ENCODE measurements at regions not wholly inside any gene's neighbourhood (a gene's known extent, or its start where the extent isn't known, plus 50 kb on each side); places are given as distances from the start of the nearest gene placed in this dataset.
"Not testable (repeated sequence)": the region's sequence is repeated elsewhere in the genome, so short reads cannot be mapped to it uniquely, and the experiment has no call there.

DNA sequence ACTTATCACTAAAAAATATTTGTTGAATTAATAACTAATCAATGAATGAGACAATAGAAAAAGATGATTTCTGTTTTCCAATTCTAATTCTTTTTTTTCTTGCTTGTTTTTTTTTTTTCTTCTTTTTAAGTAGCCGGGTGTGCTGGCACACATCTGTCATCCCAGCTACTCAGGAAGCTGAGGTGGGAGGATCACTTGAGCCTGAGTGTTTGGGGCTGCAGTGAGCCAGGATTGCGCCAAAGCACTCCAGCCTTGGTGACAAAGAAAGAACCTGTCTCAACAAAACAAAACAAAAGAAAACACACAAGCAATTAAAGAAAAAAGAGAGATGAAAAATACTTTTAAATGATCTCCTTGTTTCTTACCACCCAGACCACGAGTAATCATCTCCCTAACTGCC lies 1109.3 kb downstream of the REEP3 start:
- no peak overlapping the region for H3K27ac ChIP-seq (ENCODE audit: low read depth, low read length)
- H3K9ac ChIP-seq (ENCODE audit: low read depth, low read length) = no peak overlapping the region
- no peak overlapping the region for H3K4me3 ChIP-seq (ENCODE audit: low read depth, low read length)
- H3K9me3 ChIP-seq (ENCODE audit: control insufficient read depth, insufficient read depth, low read length) = no peaks in the 10 kb centered on the region
- no peaks in the 10 kb centered on the region for H3K4me1 ChIP-seq (ENCODE audit: control insufficient read depth, insufficient read depth, low read length)
- no peaks in the 10 kb centered on the region for H3K27me3 ChIP-seq (ENCODE audit: control insufficient read depth, insufficient read depth, low read length)
- no peaks in the 10 kb centered on the region for H3K36me3 ChIP-seq (ENCODE audit: control insufficient read depth, insufficient read depth, low read length)

DNA sequence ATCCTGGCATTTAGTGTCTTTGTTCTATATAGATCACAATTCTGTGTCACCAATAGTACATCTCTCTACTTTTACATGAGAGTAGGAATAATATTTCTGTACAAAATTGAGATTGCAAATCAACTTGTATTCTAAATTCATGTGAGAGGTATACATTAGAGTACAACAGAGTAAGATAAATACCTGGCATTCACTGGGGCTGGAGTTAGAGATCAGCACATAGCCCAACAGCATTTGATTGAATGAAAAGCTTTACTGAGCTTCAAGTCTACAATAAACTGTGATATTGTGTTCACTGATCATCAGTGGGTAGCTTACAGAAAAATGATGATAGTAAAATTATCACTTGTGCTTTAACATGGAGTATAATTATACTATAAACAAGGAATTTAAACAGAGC lies 1114.7 kb downstream of the REEP3 start:
- H3K4me3 ChIP-seq (ENCODE audit: low read depth, low read length) = no peak overlapping the region
- no peaks in the 10 kb centered on the region for H3K9me3 ChIP-seq (ENCODE audit: control insufficient read depth, insufficient read depth, low read length)
- no peak overlapping the region for H3K27ac ChIP-seq (ENCODE audit: low read depth, low read length)
- no peak overlapping the region for H3K9ac ChIP-seq (ENCODE audit: low read depth, low read length)
- H3K36me3 ChIP-seq (ENCODE audit: control insufficient read depth, insufficient read depth, low read length) = no peaks in the 10 kb centered on the region
- no peaks in the 10 kb centered on the region for H3K27me3 ChIP-seq (ENCODE audit: control insufficient read depth, insufficient read depth, low read length)
- H3K4me1 ChIP-seq (ENCODE audit: control insufficient read depth, insufficient read depth, low read length) = no peaks in the 10 kb centered on the region

DNA sequence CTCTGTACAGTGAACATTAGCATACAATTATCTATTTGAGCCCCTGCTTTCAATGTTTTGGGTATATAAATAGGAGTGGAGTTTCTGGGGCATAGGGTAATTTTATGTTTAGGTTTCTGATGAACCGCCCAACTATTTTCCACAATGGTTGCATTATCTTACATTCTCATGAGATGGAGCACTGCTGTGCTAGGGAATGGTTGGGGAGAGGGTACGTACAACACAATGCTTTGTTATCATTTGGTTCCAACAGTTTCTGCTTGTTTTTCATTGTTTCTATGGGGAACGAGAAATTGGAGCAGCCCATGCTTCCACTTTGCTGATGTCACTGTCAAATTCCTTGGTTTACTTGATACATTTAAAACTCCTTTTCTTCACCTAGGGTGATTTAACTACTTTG lies 1115.3 kb downstream of the REEP3 start:
- no peaks in the 10 kb centered on the region for H3K4me1 ChIP-seq (ENCODE audit: control insufficient read depth, insufficient read depth, low read length)
- H3K4me3 ChIP-seq (ENCODE audit: low read depth, low read length) = no peak overlapping the region
- no peaks in the 10 kb centered on the region for H3K9me3 ChIP-seq (ENCODE audit: control insufficient read depth, insufficient read depth, low read length)
- H3K9ac ChIP-seq (ENCODE audit: low read depth, low read length) = no peak overlapping the region
- H3K27me3 ChIP-seq (ENCODE audit: control insufficient read depth, insufficient read depth, low read length) = no peaks in the 10 kb centered on the region
- H3K27ac ChIP-seq (ENCODE audit: low read depth, low read length) = no peak overlapping the region
- no peaks in the 10 kb centered on the region for H3K36me3 ChIP-seq (ENCODE audit: control insufficient read depth, insufficient read depth, low read length)

DNA sequence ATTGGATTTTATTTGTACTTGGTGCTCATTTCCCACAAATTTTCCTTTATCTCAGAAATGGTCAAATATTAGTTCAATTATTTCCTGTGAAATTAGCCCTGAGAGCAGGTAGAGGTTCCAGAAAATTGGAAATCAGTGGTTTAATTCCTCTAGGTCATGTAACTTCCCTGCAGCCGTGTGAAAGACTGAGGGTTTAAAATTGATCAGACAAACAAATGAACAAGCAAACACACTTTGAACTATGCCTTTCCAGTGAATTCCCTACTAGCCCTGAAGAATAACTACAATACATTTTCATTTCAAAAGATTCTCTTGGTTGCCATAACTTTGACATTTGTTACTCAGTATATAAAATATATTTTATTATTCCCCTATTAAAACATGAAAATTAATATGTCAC lies 1116.7 kb downstream of the REEP3 start:
- Histone ChIP-seq H3K9me3 (ENCODE audit: control insufficient read depth, insufficient read depth, low read length) (no peaks in the 10 kb centered on the region), H3K4me3 (ENCODE audit: low read depth, low read length) (no peak overlapping the region), H3K36me3 (ENCODE audit: control insufficient read depth, insufficient read depth, low read length) (no peaks in the 10 kb centered on the region), H3K4me1 (ENCODE audit: control insufficient read depth, insufficient read depth, low read length) (no peaks in the 10 kb centered on the region), H3K27ac (ENCODE audit: low read depth, low read length) (no peak overlapping the region), H3K9ac (ENCODE audit: low read depth, low read length) (no peak overlapping the region), H3K27me3 (ENCODE audit: control insufficient read depth, insufficient read depth, low read length) (no peaks in the 10 kb centered on the region)

DNA sequence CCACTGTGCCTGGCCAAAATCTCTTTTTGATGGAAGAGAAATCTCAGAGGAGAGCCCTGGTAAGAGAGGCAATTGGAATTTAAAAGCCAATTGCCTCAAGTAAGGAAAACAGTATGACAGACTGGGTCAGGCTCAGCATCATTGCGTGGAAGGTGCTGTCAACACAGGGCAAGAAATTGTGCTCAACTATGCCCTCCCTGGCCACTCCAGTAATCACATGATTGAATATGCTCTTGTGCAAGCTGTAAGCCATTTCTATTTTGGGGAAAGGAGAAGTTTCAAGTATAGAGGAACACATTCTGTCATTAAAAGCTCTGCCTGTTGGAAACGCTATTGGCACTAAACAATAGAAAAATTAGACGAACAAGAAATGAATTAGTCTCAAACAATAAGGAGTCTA lies 1127.7 kb downstream of the REEP3 start:
- no peak overlapping the region for H3K4me3 ChIP-seq (ENCODE audit: low read depth, low read length)
- no peaks in the 10 kb centered on the region for H3K36me3 ChIP-seq (ENCODE audit: control insufficient read depth, insufficient read depth, low read length)
- no peak overlapping the region for H3K27ac ChIP-seq (ENCODE audit: low read depth, low read length)
- no peaks in the 10 kb centered on the region for H3K4me1 ChIP-seq (ENCODE audit: control insufficient read depth, insufficient read depth, low read length)
- no peak overlapping the region for H3K9ac ChIP-seq (ENCODE audit: low read depth, low read length)
- no peaks in the 10 kb centered on the region for H3K9me3 ChIP-seq (ENCODE audit: control insufficient read depth, insufficient read depth, low read length)
- H3K27me3 ChIP-seq (ENCODE audit: control insufficient read depth, insufficient read depth, low read length) = no peaks in the 10 kb centered on the region

DNA sequence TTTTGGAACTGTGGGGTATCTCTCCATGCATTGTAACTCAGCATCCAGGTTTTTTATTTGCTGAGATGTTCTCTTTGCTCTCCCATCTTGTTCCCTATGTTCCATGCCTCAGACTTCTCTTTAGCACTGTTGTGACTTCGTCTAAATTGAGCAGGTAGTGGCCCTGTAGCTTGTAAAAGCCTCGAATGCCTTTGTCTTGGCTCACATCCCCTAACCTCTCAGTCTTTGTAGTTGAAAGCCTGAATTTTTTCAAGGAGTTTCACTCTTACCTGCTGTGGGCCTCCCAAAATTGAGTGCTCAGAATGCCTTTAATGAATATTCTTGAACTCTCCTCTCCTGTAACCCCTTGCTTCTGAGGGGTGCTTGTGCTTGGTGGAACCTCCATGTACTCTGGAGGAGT lies 1137.3 kb downstream of the REEP3 start:
- no peak overlapping the region for H3K9ac ChIP-seq (ENCODE audit: low read depth, low read length)
- H3K27me3 ChIP-seq (ENCODE audit: control insufficient read depth, insufficient read depth, low read length) = no peaks in the 10 kb centered on the region
- H3K27ac ChIP-seq (ENCODE audit: low read depth, low read length) = no peak overlapping the region
- no peaks in the 10 kb centered on the region for H3K36me3 ChIP-seq (ENCODE audit: control insufficient read depth, insufficient read depth, low read length)
- no peak overlapping the region for H3K4me3 ChIP-seq (ENCODE audit: low read depth, low read length)
- H3K9me3 ChIP-seq (ENCODE audit: control insufficient read depth, insufficient read depth, low read length) = no peaks in the 10 kb centered on the region
- no peaks in the 10 kb centered on the region for H3K4me1 ChIP-seq (ENCODE audit: control insufficient read depth, insufficient read depth, low read length)

DNA sequence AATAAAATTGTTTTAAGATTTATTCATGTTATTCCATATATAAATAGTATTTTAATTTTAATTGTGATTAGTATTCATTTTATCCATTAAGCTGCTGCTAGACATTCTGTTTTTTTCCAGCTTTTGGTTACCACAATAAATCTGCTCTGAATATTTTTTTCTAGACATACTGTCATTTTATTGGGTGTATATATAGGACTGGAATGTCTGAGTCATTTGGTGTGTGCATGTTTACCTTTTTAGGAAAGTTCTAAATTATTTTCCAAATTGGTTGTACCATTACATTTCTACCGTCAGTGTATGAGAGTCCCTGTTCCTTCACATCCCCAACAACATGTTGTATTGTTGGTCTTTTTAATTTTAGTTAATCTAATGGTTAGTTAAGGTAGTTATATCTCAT lies 1138.1 kb downstream of the REEP3 start:
- Histone ChIP-seq H3K9ac (ENCODE audit: low read depth, low read length) (no peak overlapping the region), H3K4me1 (ENCODE audit: control insufficient read depth, insufficient read depth, low read length) (no peaks in the 10 kb centered on the region), H3K27ac (ENCODE audit: low read depth, low read length) (no peak overlapping the region)

DNA sequence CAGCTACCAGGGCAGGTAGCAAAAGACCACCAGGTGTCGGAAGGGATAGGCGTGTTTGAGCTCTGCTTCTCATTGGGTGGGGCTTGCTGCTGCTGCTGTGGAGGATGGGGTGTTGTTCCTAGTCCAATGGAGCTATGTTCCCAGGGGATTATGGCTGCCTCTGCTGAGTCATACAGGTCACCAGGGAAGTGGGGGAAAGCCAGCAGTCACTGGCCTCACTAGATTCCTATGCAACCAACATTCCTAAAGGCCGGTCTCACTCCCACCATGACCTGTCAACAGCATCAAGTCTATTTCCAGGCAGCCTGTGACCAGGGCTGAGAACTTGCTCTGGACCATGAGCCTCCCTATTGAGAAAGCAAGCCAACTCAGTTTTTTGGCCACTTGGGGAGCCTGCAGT lies 1160.8 kb downstream of the REEP3 start:
- no peak overlapping the region for H3K27ac ChIP-seq (ENCODE audit: low read depth, low read length)
- no peaks in the 10 kb centered on the region for H3K4me1 ChIP-seq (ENCODE audit: control insufficient read depth, insufficient read depth, low read length)
- no peaks in the 10 kb centered on the region for H3K9me3 ChIP-seq (ENCODE audit: control insufficient read depth, insufficient read depth, low read length)
- H3K4me3 ChIP-seq (ENCODE audit: low read depth, low read length) = no peak overlapping the region
- H3K36me3 ChIP-seq (ENCODE audit: control insufficient read depth, insufficient read depth, low read length) = no peaks in the 10 kb centered on the region
- H3K27me3 ChIP-seq (ENCODE audit: control insufficient read depth, insufficient read depth, low read length) = no peaks in the 10 kb centered on the region
- no peak overlapping the region for H3K9ac ChIP-seq (ENCODE audit: low read depth, low read length)

More for the DNA sequence above, 1138.1 kb downstream of the REEP3 start:
- H3K27me3 ChIP-seq (ENCODE audit: control insufficient read depth, insufficient read depth, low read length) = no peaks in the 10 kb centered on the region
- no peaks in the 10 kb centered on the region for H3K36me3 ChIP-seq (ENCODE audit: control insufficient read depth, insufficient read depth, low read length)
- no peak overlapping the region for H3K4me3 ChIP-seq (ENCODE audit: low read depth, low read length)
- no peaks in the 10 kb centered on the region for H3K9me3 ChIP-seq (ENCODE audit: control insufficient read depth, insufficient read depth, low read length)

DNA sequence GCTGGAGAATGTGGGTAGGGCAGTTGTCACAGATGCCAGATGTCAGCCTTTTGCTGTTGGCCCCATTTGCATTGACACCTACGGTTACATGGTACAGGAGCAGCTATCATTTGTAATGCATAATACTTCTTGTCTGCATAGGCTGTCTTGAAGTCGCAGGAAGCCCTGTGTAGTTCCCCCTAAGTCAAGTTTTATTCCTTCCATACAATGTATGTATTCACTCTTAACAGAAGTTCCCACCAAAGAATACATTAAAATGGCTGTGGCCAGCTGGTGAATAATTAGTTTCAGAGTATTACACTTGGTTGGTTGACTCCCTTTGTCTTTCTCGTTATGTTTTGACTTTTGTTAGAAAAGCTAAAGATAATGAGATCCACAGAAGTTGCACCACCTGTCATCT lies 1169.0 kb downstream of the REEP3 start:
- no peak overlapping the region for H3K27ac ChIP-seq (ENCODE audit: low read depth, low read length)

DNA sequence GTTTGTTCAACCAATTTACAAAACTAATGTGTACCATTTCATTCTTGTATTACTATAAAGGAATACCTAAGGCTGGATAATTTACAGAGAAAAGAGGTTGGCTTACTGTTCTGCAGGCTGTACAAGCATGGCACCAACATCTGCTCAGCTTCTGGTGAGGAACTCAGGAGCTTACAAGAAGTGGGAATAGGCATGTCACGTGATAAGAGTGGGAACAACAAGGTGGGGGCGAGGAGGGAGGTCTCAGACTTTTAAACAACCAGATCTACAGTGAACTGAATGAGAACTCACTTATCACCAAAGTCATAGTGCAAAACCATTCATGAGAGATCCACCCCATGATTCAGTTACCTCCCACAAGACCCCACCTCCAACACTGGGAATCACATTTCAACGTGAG lies 1178.0 kb downstream of the REEP3 start:
- Histone ChIP-seq H3K4me1 (ENCODE audit: control insufficient read depth, insufficient read depth, low read length) (no peaks in the 10 kb centered on the region), H3K27ac (ENCODE audit: low read depth, low read length) (no peak overlapping the region), H3K9ac (ENCODE audit: low read depth, low read length) (no peak overlapping the region), H3K27me3 (ENCODE audit: control insufficient read depth, insufficient read depth, low read length) (no peaks in the 10 kb centered on the region), H3K9me3 (ENCODE audit: control insufficient read depth, insufficient read depth, low read length) (no peaks in the 10 kb centered on the region), H3K36me3 (ENCODE audit: control insufficient read depth, insufficient read depth, low read length) (no peaks in the 10 kb centered on the region), H3K4me3 (ENCODE audit: low read depth, low read length) (no peak overlapping the region)

More for the DNA sequence above, 1169.0 kb downstream of the REEP3 start:
- no peak overlapping the region for H3K4me3 ChIP-seq (ENCODE audit: low read depth, low read length)
- H3K4me1 ChIP-seq (ENCODE audit: control insufficient read depth, insufficient read depth, low read length) = no peaks in the 10 kb centered on the region
- H3K9ac ChIP-seq (ENCODE audit: low read depth, low read length) = no peak overlapping the region
- no peaks in the 10 kb centered on the region for H3K36me3 ChIP-seq (ENCODE audit: control insufficient read depth, insufficient read depth, low read length)
- no peaks in the 10 kb centered on the region for H3K27me3 ChIP-seq (ENCODE audit: control insufficient read depth, insufficient read depth, low read length)
- H3K9me3 ChIP-seq (ENCODE audit: control insufficient read depth, insufficient read depth, low read length) = no peaks in the 10 kb centered on the region

DNA sequence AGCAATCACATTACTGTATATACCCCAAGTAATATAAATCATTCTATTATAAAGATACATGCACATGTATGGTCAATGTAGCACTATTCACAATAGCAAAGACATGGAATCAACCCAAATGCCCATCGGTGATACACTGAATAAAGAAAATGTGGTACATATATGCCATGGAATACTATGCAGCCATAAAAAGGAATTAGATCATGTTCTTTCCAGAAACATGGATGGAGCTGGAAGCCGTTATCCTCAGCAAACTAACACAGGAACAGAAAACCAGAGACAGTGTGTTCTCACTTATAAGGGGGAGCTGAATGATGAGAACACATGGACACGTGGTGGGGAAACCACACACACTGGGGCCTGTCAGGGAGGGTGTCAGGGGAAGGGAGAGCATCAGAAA lies 1180.9 kb downstream of the REEP3 start:
- H3K27ac ChIP-seq (ENCODE audit: low read depth, low read length); H3K4me3 ChIP-seq (ENCODE audit: low read depth, low read length); H3K4me1 ChIP-seq (ENCODE audit: control insufficient read depth, insufficient read depth, low read length); H3K36me3 ChIP-seq (ENCODE audit: control insufficient read depth, insufficient read depth, low read length); H3K9ac ChIP-seq (ENCODE audit: low read depth, low read length); H3K27me3 ChIP-seq (ENCODE audit: control insufficient read depth, insufficient read depth, low read length); H3K9me3 ChIP-seq (ENCODE audit: control insufficient read depth, insufficient read depth, low read length): not testable (repeated sequence)
